ENCODE measurements at regions not wholly inside any gene's neighbourhood (a gene's known extent, or its start where the extent isn't known, plus 50 kb on each side); places are given as distances from the start of the nearest gene placed in this dataset.

DNA sequence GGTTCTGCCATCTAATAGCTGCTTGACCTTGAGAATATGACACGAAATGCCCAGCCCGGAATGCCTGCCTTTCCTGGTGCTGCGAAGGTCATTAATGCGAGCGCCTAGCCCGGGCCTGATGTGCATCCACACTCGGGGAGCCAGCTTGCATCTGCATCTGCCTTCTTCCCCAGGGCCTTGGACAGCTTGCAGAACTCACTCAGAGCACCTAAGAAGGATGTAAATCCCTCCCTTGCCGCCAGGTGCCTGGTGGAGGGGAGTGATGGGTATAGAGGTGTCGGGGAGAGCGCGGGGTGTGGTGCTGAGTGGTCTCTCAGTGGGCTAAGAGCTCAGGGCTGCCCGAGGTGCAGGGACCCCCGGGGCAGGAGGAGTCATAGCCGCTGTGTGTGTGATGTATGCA is 127.2 kb downstream of the MRPL36 start:
- no peak for TF ChIP-seq POLR2AphosphoS5 (IDR thresholded peaks at IDR 0.05; ENCODE audit: low read depth, low read length)
- TF ChIP-seq POLR2A (IDR thresholded peaks at IDR 0.05; ENCODE audit: low read depth, low read length), result no peak
- no peak for TF ChIP-seq TAF1 (IDR thresholded peaks at IDR 0.05; ENCODE audit: borderline replicate concordance, low read depth, low read length)
